ENCODE measurements at regions not wholly inside any gene's neighbourhood (a gene's known extent, or its start where the extent isn't known, plus 50 kb on each side); places are given as distances from the start of the nearest gene placed in this dataset.

DNA sequence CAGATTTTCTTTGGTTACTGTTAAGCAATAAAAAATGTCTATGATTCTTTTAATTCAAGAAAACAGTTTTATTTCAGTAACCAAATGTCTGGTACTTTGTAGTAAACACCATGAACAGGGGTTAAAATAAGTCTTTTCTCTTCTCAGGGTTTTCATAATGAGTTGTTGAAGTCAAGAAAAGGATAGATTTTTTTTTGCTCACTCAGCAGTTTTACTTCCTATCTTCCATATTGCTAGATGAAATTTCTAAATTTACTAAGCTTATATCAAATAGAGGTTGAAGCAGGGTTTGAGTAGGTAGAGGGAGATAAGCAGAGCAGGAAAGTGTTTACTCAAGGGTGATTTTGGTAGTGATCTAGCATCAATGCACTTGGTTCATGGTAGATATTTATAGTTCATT lies 1031.3 kb downstream of the C4orf33 start:
- Histone ChIP-seq H3K4me3 (ENCODE audit: insufficient read length, low read depth) (no peak overlapping the region), H3K36me3 (ENCODE audit: insufficient read depth, insufficient read length, low read length) (no peaks in the 10 kb centered on the region), H3K9ac (ENCODE audit: insufficient read length, low read depth) (no peak overlapping the region), H3K27me3 (ENCODE audit: insufficient read depth, insufficient read length) (no peaks in the 10 kb centered on the region), H3K9me3 (ENCODE audit: insufficient read depth, low read length) (no peaks in the 10 kb centered on the region), H3K4me1 (ENCODE audit: insufficient read depth, insufficient read length) (no peaks in the 10 kb centered on the region)
- TF ChIP-seq SUZ12 (IDR thresholded peaks at IDR 0.05; ENCODE audit: extremely low read depth, insufficient read depth, insufficient read length) = no peak
- TF ChIP-seq YY1 (IDR thresholded peaks at IDR 0.05; ENCODE audit: insufficient read depth, insufficient read length) = no peak
- no peak for TF ChIP-seq ZNF274 (IDR thresholded peaks at IDR 0.05; ENCODE audit: low read depth, low read length)
- DNase-seq (ENCODE audit: low read depth, low spot score) = no peak

DNA sequence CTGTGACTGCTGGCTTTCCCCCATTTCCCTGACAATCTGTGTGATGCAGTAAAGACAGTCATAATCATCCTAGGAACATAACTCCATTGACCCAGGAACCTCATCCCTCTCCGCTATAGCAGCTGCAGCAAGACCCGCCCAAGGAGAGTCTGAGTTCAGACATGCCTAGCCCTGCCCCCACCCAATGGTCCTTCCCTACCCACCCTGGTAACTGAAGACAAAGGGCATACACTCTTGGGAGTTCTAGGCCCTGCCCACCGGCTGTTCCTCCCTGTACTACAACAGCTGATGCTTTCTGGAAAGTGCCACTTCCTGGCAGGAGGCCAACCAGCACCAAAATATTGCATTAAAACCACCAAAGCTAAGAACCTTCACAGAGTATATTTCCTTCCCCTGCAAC lies 1035.6 kb downstream of the C4orf33 start:
- Histone ChIP-seq H3K4me3 (ENCODE audit: insufficient read length, low read depth) (no peak overlapping the region), H3K4me1 (ENCODE audit: insufficient read depth, insufficient read length) (no peaks in the 10 kb centered on the region), H3K36me3 (ENCODE audit: insufficient read depth, insufficient read length, low read length) (no peaks in the 10 kb centered on the region), H3K9me3 (ENCODE audit: insufficient read depth, low read length) (no peaks in the 10 kb centered on the region), H3K27me3 (ENCODE audit: insufficient read depth, insufficient read length) (no peaks in the 10 kb centered on the region), H3K9ac (ENCODE audit: insufficient read length, low read depth) (no peak overlapping the region)
- no peak for TF ChIP-seq YY1 (IDR thresholded peaks at IDR 0.05; ENCODE audit: insufficient read depth, insufficient read length)
- TF ChIP-seq SUZ12 (IDR thresholded peaks at IDR 0.05; ENCODE audit: extremely low read depth, insufficient read depth, insufficient read length) = no peak
- TF ChIP-seq ZNF274 (IDR thresholded peaks at IDR 0.05; ENCODE audit: low read depth, low read length) = no peak
- DNase-seq (ENCODE audit: low read depth, low spot score) = no peak

DNA sequence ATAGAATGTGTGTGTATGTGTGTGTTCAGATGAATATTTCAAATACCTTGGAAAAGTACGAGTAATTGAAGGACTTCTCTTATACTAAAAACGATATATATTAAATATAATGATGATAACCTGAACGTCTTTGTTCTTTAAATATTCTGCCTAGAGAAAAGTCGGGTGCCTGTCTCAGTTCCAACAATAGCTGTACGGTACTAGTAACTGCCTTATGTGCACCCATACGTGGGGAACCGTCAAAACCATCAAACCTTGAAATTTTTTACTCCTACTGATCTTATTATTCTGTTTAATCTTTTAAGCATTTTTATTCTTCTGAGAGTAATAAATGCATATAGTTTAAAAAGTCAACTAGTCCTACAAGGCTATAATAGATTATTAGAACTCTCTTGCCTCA lies 1045.7 kb downstream of the C4orf33 start:
- H3K9ac ChIP-seq (ENCODE audit: insufficient read length, low read depth) = no peak overlapping the region
- DNase-seq (ENCODE audit: low read depth, low spot score) = no peak
- TF ChIP-seq ZNF274 (IDR thresholded peaks at IDR 0.05; ENCODE audit: low read depth, low read length) = no peak
- TF ChIP-seq YY1 (IDR thresholded peaks at IDR 0.05; ENCODE audit: insufficient read depth, insufficient read length) = no peak
- no peak for TF ChIP-seq SUZ12 (IDR thresholded peaks at IDR 0.05; ENCODE audit: extremely low read depth, insufficient read depth, insufficient read length)
- H3K36me3 ChIP-seq (ENCODE audit: insufficient read depth, insufficient read length, low read length) = no peaks in the 10 kb centered on the region
- no peak overlapping the region for H3K4me3 ChIP-seq (ENCODE audit: insufficient read length, low read depth)
- H3K4me1 ChIP-seq (ENCODE audit: insufficient read depth, insufficient read length) = no peaks in the 10 kb centered on the region
- no peaks in the 10 kb centered on the region for H3K9me3 ChIP-seq (ENCODE audit: insufficient read depth, low read length)
- no peaks in the 10 kb centered on the region for H3K27me3 ChIP-seq (ENCODE audit: insufficient read depth, insufficient read length)

DNA sequence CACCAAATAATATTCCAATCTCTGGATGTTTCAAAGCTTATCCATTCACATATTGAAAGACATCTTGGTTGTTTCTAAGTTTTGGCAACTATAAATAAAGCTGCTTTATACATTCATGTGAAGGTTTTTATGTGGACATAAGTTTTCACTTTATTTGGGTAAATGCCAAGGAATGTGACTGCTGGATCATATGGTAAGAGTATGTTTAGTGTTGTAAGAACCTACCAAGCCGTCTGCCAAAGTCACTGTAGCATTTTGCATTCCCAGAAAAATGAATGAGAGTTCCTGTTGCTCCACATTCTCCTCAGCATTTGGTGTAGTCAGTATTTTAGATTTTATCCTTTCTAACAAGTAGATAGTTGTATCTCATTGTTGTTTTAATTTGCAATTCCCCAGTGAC lies 1047.7 kb downstream of the C4orf33 start:
- Histone ChIP-seq H3K4me3 (ENCODE audit: insufficient read length, low read depth) (no peak overlapping the region), H3K27me3 (ENCODE audit: insufficient read depth, insufficient read length) (no peaks in the 10 kb centered on the region), H3K9me3 (ENCODE audit: insufficient read depth, low read length) (no peaks in the 10 kb centered on the region), H3K36me3 (ENCODE audit: insufficient read depth, insufficient read length, low read length) (no peaks in the 10 kb centered on the region), H3K4me1 (ENCODE audit: insufficient read depth, insufficient read length) (no peaks in the 10 kb centered on the region), H3K9ac (ENCODE audit: insufficient read length, low read depth) (no peak overlapping the region)
- DNase-seq (ENCODE audit: low read depth, low spot score) = no peak
- TF ChIP-seq YY1 (IDR thresholded peaks at IDR 0.05; ENCODE audit: insufficient read depth, insufficient read length) = no peak
- TF ChIP-seq SUZ12 (IDR thresholded peaks at IDR 0.05; ENCODE audit: extremely low read depth, insufficient read depth, insufficient read length) = no peak
- TF ChIP-seq ZNF274 (IDR thresholded peaks at IDR 0.05; ENCODE audit: low read depth, low read length) = no peak

DNA sequence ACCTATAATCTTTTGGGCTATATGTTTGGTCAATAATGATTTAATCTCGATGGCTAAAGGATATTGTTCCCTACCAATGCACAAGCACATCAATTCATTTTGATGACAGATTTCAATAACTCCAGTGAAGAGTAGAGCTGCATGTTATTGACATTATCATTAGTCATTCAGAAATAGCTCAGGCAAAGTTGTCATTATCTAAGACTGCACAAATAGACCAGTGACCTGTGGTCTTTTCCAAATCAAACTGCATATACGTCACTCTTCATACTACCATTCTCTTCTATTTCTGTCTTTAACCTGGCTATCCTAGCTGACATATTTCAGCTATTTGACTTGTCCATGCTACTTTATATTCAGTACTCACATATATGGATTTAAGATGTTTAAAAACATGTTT lies 1050.8 kb downstream of the C4orf33 start:
- H3K27me3 ChIP-seq (ENCODE audit: insufficient read depth, insufficient read length) = no peaks in the 10 kb centered on the region
- no peaks in the 10 kb centered on the region for H3K9me3 ChIP-seq (ENCODE audit: insufficient read depth, low read length)
- TF ChIP-seq YY1 (IDR thresholded peaks at IDR 0.05; ENCODE audit: insufficient read depth, insufficient read length) (no peak), SUZ12 (IDR thresholded peaks at IDR 0.05; ENCODE audit: extremely low read depth, insufficient read depth, insufficient read length) (no peak), ZNF274 (IDR thresholded peaks at IDR 0.05; ENCODE audit: low read depth, low read length) (no peak)
- H3K4me3 ChIP-seq (ENCODE audit: insufficient read length, low read depth) = no peak overlapping the region
- no peaks in the 10 kb centered on the region for H3K4me1 ChIP-seq (ENCODE audit: insufficient read depth, insufficient read length)
- no peak for DNase-seq (ENCODE audit: low read depth, low spot score)
- no peaks in the 10 kb centered on the region for H3K36me3 ChIP-seq (ENCODE audit: insufficient read depth, insufficient read length, low read length)
- no peak overlapping the region for H3K9ac ChIP-seq (ENCODE audit: insufficient read length, low read depth)

DNA sequence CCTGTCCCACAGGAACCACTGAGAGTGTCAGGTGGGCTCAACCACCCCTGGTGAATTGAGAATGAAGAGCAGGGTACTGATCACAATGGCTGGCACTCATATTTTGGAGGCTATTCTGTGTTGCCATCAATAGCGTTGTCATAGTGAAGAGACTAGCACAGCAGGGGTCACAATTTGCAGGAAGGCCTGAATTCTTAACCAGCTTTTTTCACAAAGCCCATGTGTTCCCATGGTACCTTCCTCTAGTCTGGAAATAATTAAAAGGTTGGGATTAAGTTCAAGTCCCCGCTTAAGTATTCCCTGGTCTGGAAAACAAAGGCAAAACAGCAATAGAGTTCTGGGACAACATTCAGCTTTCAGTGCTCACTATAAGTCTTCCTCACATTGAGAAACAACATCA lies 1051.7 kb downstream of the C4orf33 start:
- DNase-seq (ENCODE audit: low read depth, low spot score) = peak; percentile 30
- no peak overlapping the region for H3K4me3 ChIP-seq (ENCODE audit: insufficient read length, low read depth)

DNA sequence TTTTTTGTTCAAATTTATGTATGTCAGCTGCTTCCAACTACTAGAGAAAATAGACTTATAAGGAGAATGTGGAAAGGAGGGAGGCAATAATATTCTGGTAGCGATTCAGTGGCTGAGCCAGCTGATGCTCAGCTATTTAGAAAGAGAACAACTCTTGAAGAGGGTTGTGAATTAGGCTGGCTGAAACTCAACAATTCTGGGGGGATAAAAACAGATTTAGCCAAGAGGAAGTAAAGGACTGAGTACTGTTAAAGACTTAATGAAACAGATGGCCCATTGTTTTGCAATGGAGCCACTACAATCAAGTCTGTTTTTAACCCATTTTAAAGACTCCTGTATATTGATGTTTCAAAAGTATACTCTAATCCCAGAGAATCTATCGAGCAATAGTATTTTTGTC lies 1058.9 kb downstream of the C4orf33 start:
- no peak for DNase-seq (ENCODE audit: low read depth, low spot score)
- Histone ChIP-seq H3K27me3 (ENCODE audit: insufficient read depth, insufficient read length) (no peaks in the 10 kb centered on the region), H3K4me1 (ENCODE audit: insufficient read depth, insufficient read length) (no peaks in the 10 kb centered on the region), H3K36me3 (ENCODE audit: insufficient read depth, insufficient read length, low read length) (no peaks in the 10 kb centered on the region), H3K9ac (ENCODE audit: insufficient read length, low read depth) (no peak overlapping the region), H3K4me3 (ENCODE audit: insufficient read length, low read depth) (no peak overlapping the region), H3K9me3 (ENCODE audit: insufficient read depth, low read length) (no peaks in the 10 kb centered on the region)
- TF ChIP-seq SUZ12 (IDR thresholded peaks at IDR 0.05; ENCODE audit: extremely low read depth, insufficient read depth, insufficient read length) (no peak), YY1 (IDR thresholded peaks at IDR 0.05; ENCODE audit: insufficient read depth, insufficient read length) (no peak), ZNF274 (IDR thresholded peaks at IDR 0.05; ENCODE audit: low read depth, low read length) (no peak)

More for the DNA sequence above, 1051.7 kb downstream of the C4orf33 start:
- TF ChIP-seq YY1 (IDR thresholded peaks at IDR 0.05; ENCODE audit: insufficient read depth, insufficient read length) = no peak
- no peak for TF ChIP-seq SUZ12 (IDR thresholded peaks at IDR 0.05; ENCODE audit: extremely low read depth, insufficient read depth, insufficient read length)
- no peak for TF ChIP-seq ZNF274 (IDR thresholded peaks at IDR 0.05; ENCODE audit: low read depth, low read length)
- Histone ChIP-seq H3K27me3 (ENCODE audit: insufficient read depth, insufficient read length) (no peaks in the 10 kb centered on the region), H3K4me1 (ENCODE audit: insufficient read depth, insufficient read length) (no peaks in the 10 kb centered on the region), H3K36me3 (ENCODE audit: insufficient read depth, insufficient read length, low read length) (no peaks in the 10 kb centered on the region), H3K9me3 (ENCODE audit: insufficient read depth, low read length) (no peaks in the 10 kb centered on the region), H3K9ac (ENCODE audit: insufficient read length, low read depth) (no peak overlapping the region)

DNA sequence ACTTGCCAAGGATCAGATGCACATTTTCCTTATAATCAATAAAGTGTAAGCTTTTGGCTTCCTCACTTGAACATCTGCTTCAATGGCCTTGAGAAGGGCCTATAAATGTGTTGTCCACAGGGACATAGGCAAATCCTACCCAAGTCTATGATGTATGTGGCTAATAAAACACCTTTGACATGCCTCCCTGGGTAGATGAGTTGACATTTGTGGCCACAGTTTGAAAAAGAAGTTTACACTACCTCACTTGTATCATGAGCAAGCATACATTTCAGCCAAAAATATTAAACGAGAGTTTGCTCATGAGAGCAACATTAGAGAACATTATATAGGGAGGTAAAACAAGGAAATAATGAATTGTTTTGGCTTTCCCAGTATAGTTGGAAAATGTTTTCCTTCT lies 1067.7 kb downstream of the C4orf33 start:
- Histone ChIP-seq H3K4me1 (ENCODE audit: insufficient read depth, insufficient read length) (no peaks in the 10 kb centered on the region), H3K9me3 (ENCODE audit: insufficient read depth, low read length) (no peaks in the 10 kb centered on the region), H3K9ac (ENCODE audit: insufficient read length, low read depth) (no peak overlapping the region), H3K36me3 (ENCODE audit: insufficient read depth, insufficient read length, low read length) (no peaks in the 10 kb centered on the region), H3K27me3 (ENCODE audit: insufficient read depth, insufficient read length) (no peaks in the 10 kb centered on the region), H3K4me3 (ENCODE audit: insufficient read length, low read depth) (no peak overlapping the region)
- TF ChIP-seq ZNF274 (IDR thresholded peaks at IDR 0.05; ENCODE audit: low read depth, low read length) (no peak), YY1 (IDR thresholded peaks at IDR 0.05; ENCODE audit: insufficient read depth, insufficient read length) (no peak), SUZ12 (IDR thresholded peaks at IDR 0.05; ENCODE audit: extremely low read depth, insufficient read depth, insufficient read length) (no peak)
- DNase-seq (ENCODE audit: low read depth, low spot score) = no peak
